ENCODE measurements at regions not wholly inside any gene's neighbourhood (a gene's known extent, or its start where the extent isn't known, plus 50 kb on each side); places are given as distances from the start of the nearest gene placed in this dataset.

DNA sequence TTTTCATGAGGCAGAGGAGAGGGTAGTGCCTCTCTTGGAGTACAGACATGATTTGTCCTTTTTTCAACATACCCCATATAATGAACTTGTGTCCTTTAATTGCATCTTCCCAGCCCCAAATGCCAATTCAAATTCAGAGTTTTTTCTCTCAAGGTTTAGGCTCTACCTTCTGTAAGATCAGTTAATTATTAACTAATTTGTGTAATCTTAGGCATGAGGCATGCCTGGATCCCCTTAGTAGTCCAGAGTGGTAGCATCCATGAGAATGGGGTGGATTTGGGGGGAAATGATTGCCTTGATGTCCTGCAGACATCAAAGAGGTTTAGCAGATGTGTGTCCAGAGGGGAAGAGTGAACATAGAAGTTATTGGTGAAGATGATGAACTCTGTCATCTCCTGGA, 533.3 kb downstream of the LRRC70 start:
- no peak overlapping the region for H3K9ac ChIP-seq (ENCODE audit: extremely low read depth, insufficient read length, low read length)
- no peak overlapping the region for H2AFZ ChIP-seq (ENCODE audit: low read length)
- H3K36me3 Mint-ChIP-seq (ENCODE audit: insufficient read depth in 1 of 3, low read depth in 3 of 3): no peaks in the 10 kb centered on the region
- no peaks in the 10 kb centered on the region for H3K9me3 ChIP-seq (ENCODE audit: control insufficient read depth, low read depth, low read length)
- H3K79me1 ChIP-seq (ENCODE audit: insufficient read depth, low read depth, low read length, poor library complexity, severe bottlenecking): no peaks in the 10 kb centered on the region
- H4K20me1 ChIP-seq (ENCODE audit: control insufficient read depth, insufficient read depth, insufficient read length): no peaks in the 10 kb centered on the region
- no peak overlapping the region for H4K5ac ChIP-seq (ENCODE audit: insufficient read length, low read depth, low read length)
- no peak overlapping the region for H3K18ac ChIP-seq (ENCODE audit: insufficient read length, low read depth, low read length)
- no peaks in the 10 kb centered on the region for H3K27me3 Mint-ChIP-seq (ENCODE audit: low read depth)
- H3K4ac ChIP-seq (ENCODE audit: low read depth, low read length): no peak overlapping the region
- no peak overlapping the region for H3K27ac ChIP-seq (ENCODE audit: insufficient read length, low read depth, low read length)
- H3K4me1 ChIP-seq (ENCODE audit: insufficient read depth, low read length): no peaks in the 10 kb centered on the region
- H3T11ph ChIP-seq (ENCODE audit: low read length): no peak overlapping the region
- H4K8ac ChIP-seq (replicated peaks; ENCODE audit: insufficient read length, low read depth, low read length): no peak overlapping the region
- no peak for TF ChIP-seq CTCF (conservative IDR thresholded peaks at IDR 0.05)
- no peak overlapping the region for H3K4me2 ChIP-seq (ENCODE audit: insufficient read depth, insufficient read length, low read length)
- H3K27me3 ChIP-seq (ENCODE audit: insufficient read depth, low read length): no peaks in the 10 kb centered on the region
- H3K14ac ChIP-seq (ENCODE audit: insufficient read depth, low read length): no peak overlapping the region
- no peaks in the 10 kb centered on the region for H3K9me3 Mint-ChIP-seq
- H2BK120ac ChIP-seq (ENCODE audit: low read depth, low read length, poor library complexity, severe bottlenecking): no peak overlapping the region
- no peak overlapping the region for H2BK15ac ChIP-seq (ENCODE audit: low read depth, low read length)
- peak overlapping the region in 1 of 3 experiments; percentile 47; a peak in 1 of 7 replicates for H3K27ac Mint-ChIP-seq
- no peak overlapping the region for H4K91ac ChIP-seq (ENCODE audit: insufficient read length, low read depth, low read length)
- H3K56ac ChIP-seq (ENCODE audit: insufficient read length, low read depth, low read length): no peak overlapping the region
- no peak for DNase-seq
- no peak overlapping the region for H2BK12ac ChIP-seq (ENCODE audit: insufficient read length, low read depth, low read length)
- H3K23me2 ChIP-seq (ENCODE audit: insufficient read length, low read depth, low read length, poor library complexity, severe bottlenecking): no peaks in the 10 kb centered on the region
- H2BK5ac ChIP-seq (ENCODE audit: insufficient read length, low read length): no peak overlapping the region
- H3K23ac ChIP-seq (ENCODE audit: insufficient read length, low read depth, low read length): no peak overlapping the region
- H2AK5ac ChIP-seq (ENCODE audit: insufficient read length, low read length): no peak overlapping the region
- H3K79me2 ChIP-seq (ENCODE audit: insufficient read depth, low read length): no peaks in the 10 kb centered on the region
- no peak overlapping the region for H2BK20ac ChIP-seq (ENCODE audit: low read depth, low read length, poor library complexity, severe bottlenecking)
- H3K4me3 Mint-ChIP-seq: no peak overlapping the region
- H3K4me1 Mint-ChIP-seq: peaks cover 4% of the 10 kb centered on the region in 2 experiments; a peak in 3 of 4 replicates

Data from H9 (cell line).